ENCODE measurements at regions not wholly inside any gene's neighbourhood (a gene's known extent, or its start where the extent isn't known, plus 50 kb on each side); places are given as distances from the start of the nearest gene placed in this dataset.
A peak's percentile ranks its signal among the peaks of the same experiment; 100 is the strongest.
"Not testable (repeated sequence)": the region's sequence is repeated elsewhere in the genome, so short reads cannot be mapped to it uniquely, and the experiment has no call there.

DNA sequence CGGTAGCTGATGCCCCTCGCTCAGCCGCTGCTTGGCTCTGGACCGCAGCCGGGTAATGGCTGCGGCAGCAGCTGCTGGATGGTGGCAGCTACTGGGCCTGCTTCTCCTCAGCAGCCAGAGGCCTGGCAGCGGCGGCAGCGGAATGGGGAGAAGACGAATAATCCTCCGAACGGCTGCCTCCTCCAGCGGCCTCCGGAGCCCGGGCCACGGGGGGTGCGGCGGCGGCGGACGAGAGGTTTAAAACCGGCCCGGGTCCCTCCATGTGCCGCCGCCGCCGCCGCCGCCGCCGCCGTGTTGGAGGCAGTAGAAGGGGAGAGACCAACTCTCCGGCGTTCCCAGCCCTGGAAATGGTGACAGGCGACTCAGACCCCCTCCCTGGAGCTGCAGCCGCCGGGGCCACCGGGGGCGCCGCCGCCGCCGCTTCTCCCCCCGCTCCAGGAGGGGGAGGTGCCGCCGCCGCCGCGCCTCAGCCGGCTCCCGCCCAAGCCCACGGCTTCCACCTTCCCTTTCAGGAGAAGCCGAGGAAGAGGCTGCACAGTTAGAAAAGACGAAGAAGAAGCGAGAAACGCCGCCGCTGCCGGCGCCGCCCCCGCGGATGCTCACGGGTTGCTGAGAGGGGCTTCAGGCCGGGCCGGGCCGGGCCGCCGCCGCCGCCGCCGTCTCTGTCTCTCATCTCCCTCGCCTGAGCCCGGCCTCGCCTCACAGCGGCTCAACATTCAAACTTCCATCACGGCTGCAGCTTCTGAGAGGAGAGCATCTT, 118.4 kb upstream of the PRSS3 start:
- peak; percentile 68 to 70 for DNase-seq
- TF ChIP-seq GATA1 (IDR thresholded peaks at IDR 0.05; ENCODE audit: low read depth, low read length): no peak
- TF ChIP-seq POLR2A (IDR thresholded peaks at IDR 0.05; ENCODE audit: low read length): peak; percentile 23

DNA sequence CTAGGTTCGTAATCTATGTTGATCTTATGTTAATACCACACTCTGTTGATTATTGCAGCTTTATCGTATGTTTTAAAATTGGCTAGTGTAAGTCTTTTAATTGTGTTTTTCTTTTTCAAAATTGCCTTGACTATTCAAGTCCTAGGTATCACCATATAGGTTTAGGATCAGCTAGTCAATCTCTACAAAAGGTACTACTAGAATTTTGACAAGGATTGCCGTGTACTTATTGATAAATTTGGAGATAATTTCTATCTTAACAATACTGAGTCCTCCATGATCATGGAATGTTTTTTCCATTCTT, 117.9 kb upstream of the PRSS3 start:
- TF ChIP-seq GATA1 (IDR thresholded peaks at IDR 0.05; ENCODE audit: low read depth, low read length) (no peak), POLR2A (IDR thresholded peaks at IDR 0.05; ENCODE audit: low read length) (no peak)
- DNase-seq: no peak

DNA sequence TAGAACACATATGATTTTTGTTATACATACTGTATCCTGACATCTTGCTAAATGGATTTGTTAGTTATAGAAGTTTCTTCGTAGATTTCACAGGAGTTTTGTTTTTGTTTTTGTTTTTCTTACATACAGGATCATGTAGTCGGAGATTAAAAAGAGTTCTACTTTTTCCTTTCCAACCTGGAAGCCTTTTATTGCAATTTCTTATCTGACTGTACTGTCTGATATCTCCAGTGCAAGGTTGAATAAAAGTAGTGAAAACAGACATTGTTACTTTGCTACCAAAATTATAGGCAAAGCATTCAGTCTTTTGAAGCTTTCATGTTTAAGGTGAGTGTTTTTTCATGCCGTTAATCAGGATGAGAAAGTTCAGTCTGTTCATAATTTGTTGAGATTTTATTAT, 117.4 kb upstream of the PRSS3 start:
- TF ChIP-seq GATA1 (IDR thresholded peaks at IDR 0.05; ENCODE audit: low read depth, low read length) (no peak), POLR2A (IDR thresholded peaks at IDR 0.05; ENCODE audit: low read length) (no peak)
- DNase-seq: no peak

DNA sequence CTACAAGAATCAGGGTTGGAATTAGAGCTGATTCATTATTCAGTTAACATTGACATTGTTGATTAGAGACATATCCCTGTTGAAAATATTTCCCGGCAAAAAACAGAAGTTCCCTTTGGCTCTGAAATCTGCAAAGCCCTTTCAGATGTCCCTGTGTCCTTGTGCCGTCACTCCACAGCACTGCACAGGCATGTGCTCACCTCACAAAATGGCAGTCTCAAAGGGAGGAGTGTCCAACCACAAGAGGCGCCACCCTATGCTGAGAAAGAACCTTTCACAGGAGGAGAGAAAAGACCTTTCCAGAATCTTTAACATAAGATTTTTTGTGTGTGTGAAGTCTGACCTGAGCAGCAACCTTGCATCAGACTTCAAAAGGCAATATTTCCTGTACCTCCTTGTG, 112.8 kb upstream of the PRSS3 start:
- no peak for TF ChIP-seq POLR2A (IDR thresholded peaks at IDR 0.05; ENCODE audit: low read length)
- TF ChIP-seq GATA1 (IDR thresholded peaks at IDR 0.05; ENCODE audit: low read depth, low read length): no peak
- no peak for DNase-seq

GRCh38 chr9:33684831-33685230, 110.5 kb upstream of the PRSS3 start:
- no peak for DNase-seq
- TF ChIP-seq GATA1 (IDR thresholded peaks at IDR 0.05; ENCODE audit: low read depth, low read length): no peak
- no peak for TF ChIP-seq POLR2A (IDR thresholded peaks at IDR 0.05; ENCODE audit: low read length)

DNA sequence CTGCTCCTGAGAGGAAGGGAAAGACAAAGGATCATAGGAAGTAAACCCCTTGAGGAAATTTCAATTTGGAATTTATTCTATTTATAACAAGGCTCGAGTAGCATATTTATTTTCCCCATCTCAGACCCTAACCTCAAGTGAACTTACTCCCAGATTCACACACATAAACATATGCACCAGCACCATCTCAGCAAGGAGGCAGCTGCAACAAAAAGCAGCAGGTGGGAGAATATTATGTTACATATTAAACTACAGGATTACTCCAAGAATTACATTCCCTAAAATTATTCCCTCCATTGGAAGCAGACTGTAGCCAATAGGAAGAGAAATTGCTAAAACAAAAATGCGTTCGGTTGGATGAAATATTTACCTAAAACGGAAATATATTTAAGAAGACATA, 108.4 kb upstream of the PRSS3 start:
- TF ChIP-seq POLR2A (IDR thresholded peaks at IDR 0.05; ENCODE audit: low read length) (no peak), GATA1 (IDR thresholded peaks at IDR 0.05; ENCODE audit: low read depth, low read length) (no peak)

DNA sequence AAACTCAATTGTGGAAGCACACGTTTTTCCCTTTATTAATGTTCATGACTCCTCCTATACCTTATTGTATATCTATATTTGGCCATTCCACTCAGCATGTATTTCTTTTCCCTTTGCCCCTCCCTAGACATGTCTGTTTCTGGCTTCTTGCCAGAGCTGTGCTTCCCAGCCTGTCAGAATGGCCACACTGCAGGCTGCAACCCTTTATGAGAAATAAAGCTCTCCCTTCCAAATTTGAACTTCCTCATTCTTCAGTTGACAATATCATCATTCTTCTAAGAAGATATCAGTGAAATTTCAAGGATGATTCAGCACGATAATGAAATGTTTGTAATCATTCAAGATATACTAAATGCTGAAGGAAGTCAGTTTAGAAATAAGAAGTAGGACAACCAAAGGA, 107.6 kb upstream of the PRSS3 start:
- DNase-seq: peak; percentile 66 to 75
- no peak for TF ChIP-seq GATA1 (IDR thresholded peaks at IDR 0.05; ENCODE audit: low read depth, low read length)
- TF ChIP-seq POLR2A (IDR thresholded peaks at IDR 0.05; ENCODE audit: low read length): no peak

More for the DNA sequence above, 108.4 kb upstream of the PRSS3 start:
- DNase-seq: no peak

GRCh38 chr9:33690143-33690933, 105.0 kb upstream of the PRSS3 start:
- DNase-seq: peak; percentile 13 to 17
- TF ChIP-seq GATA1 (IDR thresholded peaks at IDR 0.05; ENCODE audit: low read depth, low read length): no peak
- no peak for TF ChIP-seq POLR2A (IDR thresholded peaks at IDR 0.05; ENCODE audit: low read length)

DNA sequence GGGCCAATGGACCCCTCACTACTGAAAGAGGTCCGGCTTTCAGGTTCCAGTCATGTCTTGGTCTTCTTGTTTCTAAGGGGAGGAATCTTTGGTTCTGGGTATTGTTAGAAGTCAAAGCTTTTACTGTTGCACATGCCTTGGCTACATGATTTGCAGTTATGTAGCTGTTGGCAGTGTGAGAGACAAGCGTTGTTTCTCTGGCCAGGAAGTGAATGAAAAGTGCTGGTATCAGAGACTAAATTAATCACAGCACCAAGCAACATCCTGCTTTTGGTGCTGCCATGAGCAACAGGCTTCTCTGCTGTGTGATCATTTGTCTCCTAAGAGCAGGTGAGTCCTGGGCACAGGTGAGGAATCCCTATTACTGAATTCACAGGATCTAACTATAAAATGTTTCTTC, 100.1 kb upstream of the PRSS3 start:
- no peak for TF ChIP-seq GATA1 (IDR thresholded peaks at IDR 0.05; ENCODE audit: low read depth, low read length)
- TF ChIP-seq POLR2A (IDR thresholded peaks at IDR 0.05; ENCODE audit: low read length): no peak
- DNase-seq: no peak

- no peak for TF ChIP-seq POLR2A (IDR thresholded peaks at IDR 0.05; ENCODE audit: low read length)
- no peak for TF ChIP-seq GATA1 (IDR thresholded peaks at IDR 0.05; ENCODE audit: low read depth, low read length)
These were observed 99.5 kb upstream of the PRSS3 start for GRCh38 chr9:33695856-33696255.

GRCh38 chr9:33697171-33697570, 98.2 kb upstream of the PRSS3 start:
- TF ChIP-seq POLR2A (IDR thresholded peaks at IDR 0.05; ENCODE audit: low read length): no peak
- no peak for TF ChIP-seq GATA1 (IDR thresholded peaks at IDR 0.05; ENCODE audit: low read depth, low read length)
- no peak for DNase-seq

More at GRCh38 chr9:33695856-33696255, 99.5 kb upstream of the PRSS3 start:
- DNase-seq: no peak

- no peak for TF ChIP-seq POLR2A (IDR thresholded peaks at IDR 0.05; ENCODE audit: low read length)
- TF ChIP-seq GATA1 (IDR thresholded peaks at IDR 0.05; ENCODE audit: low read depth, low read length): no peak
- no peak for DNase-seq
These were observed 97.1 kb upstream of the PRSS3 start for GRCh38 chr9:33698267-33698666.

GRCh38 chr9:33700940-33701339, 94.4 kb upstream of the PRSS3 start:
- not testable (repeated sequence) for DNase-seq

DNA sequence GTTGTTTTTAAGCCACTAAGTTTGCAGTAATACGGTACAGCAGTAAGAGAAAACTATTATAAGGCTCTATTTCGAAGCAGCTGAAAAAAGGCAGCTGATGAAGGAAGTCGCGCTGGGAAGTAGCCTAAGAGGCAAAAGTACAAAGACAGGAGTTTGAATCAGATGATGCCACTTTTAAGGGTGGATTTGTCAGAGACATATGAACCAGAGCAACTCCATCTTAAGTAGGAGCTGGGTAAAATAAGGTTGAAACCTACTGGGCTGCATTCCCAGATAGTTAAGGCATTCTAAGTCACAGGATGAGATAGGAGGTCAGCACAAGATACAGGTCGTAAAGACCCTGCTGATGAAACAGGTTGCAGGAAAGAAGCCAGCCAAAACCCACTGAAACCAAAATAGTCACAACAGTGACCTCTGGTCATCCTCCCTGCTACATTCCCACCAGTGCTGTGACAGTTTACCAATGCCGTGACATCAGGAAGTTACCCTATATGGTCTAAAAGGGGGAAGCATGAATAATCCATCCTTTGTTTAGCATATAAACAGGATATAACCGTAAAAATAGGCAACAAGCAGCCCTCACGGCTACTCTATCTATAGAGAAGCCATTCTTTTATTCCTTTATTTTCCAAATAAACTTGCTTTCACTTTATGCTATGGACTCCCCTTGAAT, 91.8 kb upstream of the PRSS3 start:
- TF ChIP-seq GATA1 (IDR thresholded peaks at IDR 0.05; ENCODE audit: low read depth, low read length): no peak
- TF ChIP-seq POLR2A (IDR thresholded peaks at IDR 0.05; ENCODE audit: low read length): no peak
- DNase-seq: no peak

DNA sequence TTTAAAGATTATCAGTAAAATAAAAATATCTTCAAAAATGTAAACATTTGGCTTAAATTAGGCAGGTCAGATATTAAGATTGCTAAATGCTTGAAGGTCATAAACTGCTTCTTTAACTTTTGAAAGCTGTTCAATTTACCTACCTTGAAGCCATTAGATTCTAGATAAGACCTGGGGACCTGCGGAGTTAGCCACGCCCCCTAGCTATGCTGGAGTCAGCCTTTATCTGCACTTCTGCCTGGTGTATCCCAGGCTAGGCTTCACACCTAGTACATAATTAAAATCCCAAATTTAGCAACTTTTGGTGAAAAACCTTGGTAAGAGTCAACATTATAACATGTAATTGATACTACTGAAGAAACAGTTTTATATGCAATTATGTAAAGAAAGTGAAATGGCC, 89.9 kb upstream of the PRSS3 start:
- DNase-seq: not testable (repeated sequence)

Measured in erythroblast (primary cell).